ENCODE measurements at regions not wholly inside any gene's neighbourhood (a gene's known extent, or its start where the extent isn't known, plus 50 kb on each side); places are given as distances from the start of the nearest gene placed in this dataset.

GRCh38 chr12:77130193-77130592, 64.8 kb upstream of the E2F7 start:
- no peak for DNase-seq (ENCODE audit: extremely low read depth, low read depth)
- TF ChIP-seq, protein P1, sequence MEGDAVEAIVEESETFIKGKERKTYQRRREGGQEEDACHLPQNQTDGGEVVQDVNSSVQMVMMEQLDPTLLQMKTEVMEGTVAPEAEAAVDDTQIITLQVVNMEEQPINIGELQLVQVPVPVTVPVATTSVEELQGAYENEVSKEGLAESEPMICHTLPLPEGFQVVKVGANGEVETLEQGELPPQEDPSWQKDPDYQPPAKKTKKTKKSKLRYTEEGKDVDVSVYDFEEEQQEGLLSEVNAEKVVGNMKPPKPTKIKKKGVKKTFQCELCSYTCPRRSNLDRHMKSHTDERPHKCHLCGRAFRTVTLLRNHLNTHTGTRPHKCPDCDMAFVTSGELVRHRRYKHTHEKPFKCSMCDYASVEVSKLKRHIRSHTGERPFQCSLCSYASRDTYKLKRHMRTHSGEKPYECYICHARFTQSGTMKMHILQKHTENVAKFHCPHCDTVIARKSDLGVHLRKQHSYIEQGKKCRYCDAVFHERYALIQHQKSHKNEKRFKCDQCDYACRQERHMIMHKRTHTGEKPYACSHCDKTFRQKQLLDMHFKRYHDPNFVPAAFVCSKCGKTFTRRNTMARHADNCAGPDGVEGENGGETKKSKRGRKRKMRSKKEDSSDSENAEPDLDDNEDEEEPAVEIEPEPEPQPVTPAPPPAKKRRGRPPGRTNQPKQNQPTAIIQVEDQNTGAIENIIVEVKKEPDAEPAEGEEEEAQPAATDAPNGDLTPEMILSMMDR (IDR thresholded peaks at IDR 0.05; ENCODE audit: low read depth, low read length, missing control alignments): no peak
- no peak overlapping the region for H3K4me3 ChIP-seq (replicated peaks; ENCODE audit: low read depth, low read length)

DNA sequence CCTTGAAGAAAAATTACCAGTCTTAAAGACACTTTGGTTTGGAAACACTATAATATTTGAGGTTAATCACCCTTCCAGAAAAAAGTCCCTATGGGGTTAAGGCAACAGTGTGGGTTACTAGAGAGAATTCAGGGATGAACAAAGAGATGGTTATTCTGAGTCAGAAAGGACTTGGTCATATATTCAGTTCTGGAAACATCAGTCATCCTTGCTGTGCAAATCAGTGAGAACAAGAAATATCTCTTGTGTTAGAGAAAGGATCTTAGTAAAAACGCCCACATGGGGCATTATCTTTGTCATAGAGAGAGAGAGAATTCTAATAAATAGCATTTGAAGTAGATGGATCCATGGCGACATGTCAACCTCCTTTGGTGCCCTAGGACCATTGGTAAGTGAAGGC, 59.4 kb upstream of the E2F7 start:
- no peak for DNase-seq (ENCODE audit: extremely low read depth, low read depth)
- TF ChIP-seq, protein P1 (IDR thresholded peaks at IDR 0.05; ENCODE audit: low read depth, low read length, missing control alignments): no peak
- no peak overlapping the region for H3K4me3 ChIP-seq (replicated peaks; ENCODE audit: low read depth, low read length)

- TF ChIP-seq, protein P1 (IDR thresholded peaks at IDR 0.05; ENCODE audit: low read depth, low read length, missing control alignments): no peak
- no peak overlapping the region for H3K4me3 ChIP-seq (replicated peaks; ENCODE audit: low read depth, low read length)
- no peak for DNase-seq (ENCODE audit: extremely low read depth, low read depth)
These were observed 57.3 kb upstream of the E2F7 start for GRCh38 chr12:77122661-77123060.

GRCh38 chr12:77122236-77122635, 56.9 kb upstream of the E2F7 start:
- TF ChIP-seq, protein P1 (IDR thresholded peaks at IDR 0.05; ENCODE audit: low read depth, low read length, missing control alignments): no peak
- DNase-seq (ENCODE audit: extremely low read depth, low read depth): no peak

DNA sequence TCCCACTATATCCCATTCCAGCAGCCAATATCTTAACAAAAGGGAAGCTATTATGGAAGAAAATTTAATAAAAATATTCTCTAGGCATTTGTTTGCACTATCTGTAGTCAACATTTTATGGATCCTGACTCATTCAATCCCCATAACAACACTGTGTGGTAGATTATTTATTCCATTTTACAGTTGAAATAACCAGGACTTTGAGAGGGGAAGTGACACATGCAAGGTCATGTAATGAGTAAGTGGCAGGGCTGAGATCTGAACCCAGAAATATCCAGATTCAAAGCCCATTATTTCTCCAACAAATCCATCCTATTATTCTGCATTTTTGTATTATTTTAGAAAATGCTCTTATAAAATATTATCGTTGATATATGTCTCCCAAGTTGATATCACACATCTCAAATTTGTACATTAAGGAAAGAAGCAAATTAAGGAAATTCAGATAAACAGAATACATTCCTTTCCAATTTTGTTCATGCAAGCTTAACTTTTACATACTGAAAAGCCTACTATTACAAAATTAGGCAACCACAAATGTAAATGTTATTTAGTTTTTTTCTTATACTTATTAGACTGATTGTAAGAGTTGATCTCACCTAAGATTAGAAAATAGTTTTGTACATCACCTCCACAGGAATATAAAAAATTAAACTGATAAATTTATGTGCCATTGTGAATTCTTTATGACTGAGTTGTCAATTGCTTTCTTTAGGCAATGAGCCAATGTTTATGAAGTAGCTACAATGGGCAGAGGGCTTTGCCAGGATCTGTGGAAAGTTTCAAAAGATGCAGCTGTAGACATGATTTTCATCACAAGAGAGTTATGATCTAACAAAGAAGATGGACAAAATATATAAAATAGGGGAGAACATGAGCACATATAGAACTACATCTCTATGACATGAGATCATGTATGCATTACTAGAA, 55.1 kb upstream of the E2F7 start:
- no peak for DNase-seq (ENCODE audit: extremely low read depth, low read depth)
- TF ChIP-seq, protein P1 (IDR thresholded peaks at IDR 0.05; ENCODE audit: low read depth, low read length, missing control alignments): no peak
- no peak overlapping the region for H3K4me3 ChIP-seq (replicated peaks; ENCODE audit: low read depth, low read length)

More at GRCh38 chr12:77122236-77122635, 56.9 kb upstream of the E2F7 start:
- no peak overlapping the region for H3K4me3 ChIP-seq (replicated peaks; ENCODE audit: low read depth, low read length)

- no peak overlapping the region for H3K4me3 ChIP-seq (replicated peaks; ENCODE audit: low read depth, low read length)
- no peak for DNase-seq (ENCODE audit: extremely low read depth, low read depth)
- TF ChIP-seq, protein P1 (IDR thresholded peaks at IDR 0.05; ENCODE audit: low read depth, low read length, missing control alignments): no peak
These were observed 53.3 kb upstream of the E2F7 start for GRCh38 chr12:77118696-77119095.
